ENCODE measurements at regions not wholly inside any gene's neighbourhood (a gene's known extent, or its start where the extent isn't known, plus 50 kb on each side); places are given as distances from the start of the nearest gene placed in this dataset.

- no peak overlapping the region for H2BK15ac ChIP-seq (ENCODE audit: low read depth, poor library complexity, severe bottlenecking)
- H4K8ac ChIP-seq (ENCODE audit: low read length): no peak overlapping the region
- H3K27ac ChIP-seq (ENCODE audit: low read length, poor library complexity, severe bottlenecking): no peak overlapping the region
- H3K9ac ChIP-seq (ENCODE audit: low read length): no peak overlapping the region
- no peak overlapping the region for H3K4me3 ChIP-seq (ENCODE audit: insufficient read depth in 1 of 2, low read depth in 1 of 2, low read length in 2 of 2)
- 94% methylated on average over 3 of the region's 3 CpGs for WGBS
- H3K14ac ChIP-seq (ENCODE audit: low read length in 2 of 2): no peak overlapping the region
- H3K4me2 ChIP-seq (ENCODE audit: low read length, poor library complexity, severe bottlenecking): no peak overlapping the region
- no peaks in the 10 kb centered on the region for H3K4me1 ChIP-seq (ENCODE audit: control insufficient read depth, insufficient read depth, low read depth, low read length)
- H3K36me3 ChIP-seq (ENCODE audit: control insufficient read depth in 1 of 2, insufficient read depth in 2 of 2, low read depth in 1 of 2, low read length in 2 of 2): no peaks in the 10 kb centered on the region
- no peaks in the 10 kb centered on the region for H3K79me1 ChIP-seq (replicated peaks; ENCODE audit: low read length, poor library complexity, severe bottlenecking)
- H2BK120ac ChIP-seq (ENCODE audit: low read depth, low read length): no peak overlapping the region
- no peaks in the 10 kb centered on the region for H3K27me3 ChIP-seq (ENCODE audit: control insufficient read depth in 1 of 2, insufficient read depth in 1 of 2, low read length in 2 of 2)
- no peak overlapping the region for H3K23ac ChIP-seq (ENCODE audit: low read length in 2 of 2)
- DNase-seq: no peak
- H3K9me3 ChIP-seq (ENCODE audit: control insufficient read depth, low read length): no peaks in the 10 kb centered on the region
- H2AK5ac ChIP-seq (ENCODE audit: low read length, severe bottlenecking): no peak overlapping the region
- no peak overlapping the region for H2BK12ac ChIP-seq (ENCODE audit: low read length in 2 of 2)
- H2AFZ ChIP-seq (ENCODE audit: low read depth, low read length): no peak overlapping the region
- H4K91ac ChIP-seq (ENCODE audit: low read length): no peak overlapping the region
- no peak overlapping the region for H3K18ac ChIP-seq (ENCODE audit: low read depth in 1 of 2, low read length in 2 of 2)
- no peak overlapping the region for H2BK5ac ChIP-seq (ENCODE audit: low read depth, low read length, poor library complexity, severe bottlenecking)
- no peak overlapping the region for H3K4ac ChIP-seq (ENCODE audit: low read depth in 1 of 2, low read length in 2 of 2)
Measured at GRCh38 chr4:159038536-159038935, 64.3 kb upstream of the RAPGEF2 start.

- Histone ChIP-seq H3K23ac (ENCODE audit: low read length in 2 of 2) (no peak overlapping the region), H3K79me1 (replicated peaks; ENCODE audit: low read length, poor library complexity, severe bottlenecking) (no peaks in the 10 kb centered on the region), H3K4ac (ENCODE audit: low read depth in 1 of 2, low read length in 2 of 2) (no peak overlapping the region), H3K18ac (ENCODE audit: low read depth in 1 of 2, low read length in 2 of 2) (no peak overlapping the region), H2BK15ac (ENCODE audit: low read depth, poor library complexity, severe bottlenecking) (no peak overlapping the region), H3K9ac (ENCODE audit: low read length) (no peak overlapping the region), H2BK120ac (ENCODE audit: low read depth, low read length) (no peak overlapping the region), H3K4me3 (ENCODE audit: insufficient read depth in 1 of 2, low read depth in 1 of 2, low read length in 2 of 2) (no peak overlapping the region), H2AK5ac (ENCODE audit: low read length, severe bottlenecking) (no peak overlapping the region), H3K27ac (ENCODE audit: low read length, poor library complexity, severe bottlenecking) (no peak overlapping the region), H2BK12ac (ENCODE audit: low read length in 2 of 2) (no peak overlapping the region), H3K4me1 (ENCODE audit: control insufficient read depth, insufficient read depth, low read depth, low read length) (no peaks in the 10 kb centered on the region), H3K4me2 (ENCODE audit: low read length, poor library complexity, severe bottlenecking) (no peak overlapping the region), H3K14ac (ENCODE audit: low read length in 2 of 2) (no peak overlapping the region), H3K36me3 (ENCODE audit: control insufficient read depth in 1 of 2, insufficient read depth in 2 of 2, low read depth in 1 of 2, low read length in 2 of 2) (no peaks in the 10 kb centered on the region), H2BK5ac (ENCODE audit: low read depth, low read length, poor library complexity, severe bottlenecking) (no peak overlapping the region), H4K91ac (ENCODE audit: low read length) (no peak overlapping the region), H2AFZ (ENCODE audit: low read depth, low read length) (no peak overlapping the region), H3K9me3 (ENCODE audit: control insufficient read depth, low read length) (no peaks in the 10 kb centered on the region), H4K8ac (ENCODE audit: low read length) (no peak overlapping the region), H3K27me3 (ENCODE audit: control insufficient read depth in 1 of 2, insufficient read depth in 1 of 2, low read length in 2 of 2) (no peaks in the 10 kb centered on the region)
- no peak for DNase-seq
- WGBS: 100% methylated on average over 1 of the region's 6 CpGs
Measured at GRCh38 chr4:159041054-159042034, 61.5 kb upstream of the RAPGEF2 start.

GRCh38 chr4:159042097-159042605 is 60.7 kb upstream of the RAPGEF2 start:
- Histone ChIP-seq H3K4me3 (ENCODE audit: insufficient read depth in 1 of 2, low read depth in 1 of 2, low read length in 2 of 2) (no peak overlapping the region), H4K91ac (ENCODE audit: low read length) (no peak overlapping the region), H3K18ac (ENCODE audit: low read depth in 1 of 2, low read length in 2 of 2) (no peak overlapping the region), H3K23ac (ENCODE audit: low read length in 2 of 2) (no peak overlapping the region), H3K4ac (ENCODE audit: low read depth in 1 of 2, low read length in 2 of 2) (peak overlapping the region in 1 of 2 experiments; percentile 41), H2AFZ (ENCODE audit: low read depth, low read length) (no peak overlapping the region), H3K27me3 (ENCODE audit: control insufficient read depth in 1 of 2, insufficient read depth in 1 of 2, low read length in 2 of 2) (no peaks in the 10 kb centered on the region), H2BK5ac (ENCODE audit: low read depth, low read length, poor library complexity, severe bottlenecking) (no peak overlapping the region), H3K4me1 (ENCODE audit: control insufficient read depth, insufficient read depth, low read depth, low read length) (no peaks in the 10 kb centered on the region), H3K14ac (ENCODE audit: low read length in 2 of 2) (no peak overlapping the region), H3K36me3 (ENCODE audit: control insufficient read depth in 1 of 2, insufficient read depth in 2 of 2, low read depth in 1 of 2, low read length in 2 of 2) (no peaks in the 10 kb centered on the region), H3K9ac (ENCODE audit: low read length) (no peak overlapping the region), H2AK5ac (ENCODE audit: low read length, severe bottlenecking) (no peak overlapping the region), H2BK15ac (ENCODE audit: low read depth, poor library complexity, severe bottlenecking) (no peak overlapping the region), H2BK12ac (ENCODE audit: low read length in 2 of 2) (no peak overlapping the region), H3K79me1 (replicated peaks; ENCODE audit: low read length, poor library complexity, severe bottlenecking) (no peaks in the 10 kb centered on the region), H3K27ac (ENCODE audit: low read length, poor library complexity, severe bottlenecking) (no peak overlapping the region), H3K9me3 (ENCODE audit: control insufficient read depth, low read length) (no peaks in the 10 kb centered on the region), H3K4me2 (ENCODE audit: low read length, poor library complexity, severe bottlenecking) (no peak overlapping the region), H4K8ac (ENCODE audit: low read length) (no peak overlapping the region), H2BK120ac (ENCODE audit: low read depth, low read length) (no peak overlapping the region)
- WGBS: 86% methylated on average over 5 of the region's 5 CpGs
- DNase-seq: no peak

GRCh38 chr4:159042868-159043267 is 60.0 kb upstream of the RAPGEF2 start:
- H2BK5ac ChIP-seq (ENCODE audit: low read depth, low read length, poor library complexity, severe bottlenecking): no peak overlapping the region
- H3K27ac ChIP-seq (ENCODE audit: low read length, poor library complexity, severe bottlenecking): no peak overlapping the region
- H3K4me3 ChIP-seq (ENCODE audit: insufficient read depth in 1 of 2, low read depth in 1 of 2, low read length in 2 of 2): no peak overlapping the region
- no peak overlapping the region for H4K91ac ChIP-seq (ENCODE audit: low read length)
- H3K27me3 ChIP-seq (ENCODE audit: control insufficient read depth in 1 of 2, insufficient read depth in 1 of 2, low read length in 2 of 2): no peaks in the 10 kb centered on the region
- H4K8ac ChIP-seq (ENCODE audit: low read length): no peak overlapping the region
- no peak overlapping the region for H3K23ac ChIP-seq (ENCODE audit: low read length in 2 of 2)
- no peak overlapping the region for H3K18ac ChIP-seq (ENCODE audit: low read depth in 1 of 2, low read length in 2 of 2)
- no peak overlapping the region for H3K14ac ChIP-seq (ENCODE audit: low read length in 2 of 2)
- no peak overlapping the region for H2AFZ ChIP-seq (ENCODE audit: low read depth, low read length)
- H3K79me1 ChIP-seq (replicated peaks; ENCODE audit: low read length, poor library complexity, severe bottlenecking): no peaks in the 10 kb centered on the region
- H2BK120ac ChIP-seq (ENCODE audit: low read depth, low read length): no peak overlapping the region
- H2BK15ac ChIP-seq (ENCODE audit: low read depth, poor library complexity, severe bottlenecking): no peak overlapping the region
- no peaks in the 10 kb centered on the region for H3K9me3 ChIP-seq (ENCODE audit: control insufficient read depth, low read length)
- H2BK12ac ChIP-seq (ENCODE audit: low read length in 2 of 2): no peak overlapping the region
- H3K36me3 ChIP-seq (ENCODE audit: control insufficient read depth in 1 of 2, insufficient read depth in 2 of 2, low read depth in 1 of 2, low read length in 2 of 2): no peaks in the 10 kb centered on the region
- H2AK5ac ChIP-seq (ENCODE audit: low read length, severe bottlenecking): no peak overlapping the region
- no peak overlapping the region for H3K4ac ChIP-seq (ENCODE audit: low read depth in 1 of 2, low read length in 2 of 2)
- no peak overlapping the region for H3K9ac ChIP-seq (ENCODE audit: low read length)
- no peak for DNase-seq
- no peaks in the 10 kb centered on the region for H3K4me1 ChIP-seq (ENCODE audit: control insufficient read depth, insufficient read depth, low read depth, low read length)
- WGBS: 96% methylated on average over 3 of the region's 4 CpGs
- H3K4me2 ChIP-seq (ENCODE audit: low read length, poor library complexity, severe bottlenecking): no peak overlapping the region

Data from mesenchymal stem cell (in vitro differentiated cells and primary cell).